Trophoblast cell (in vitro differentiated cells and primary cell): ENCODE measurements at regions not wholly inside any gene's neighbourhood (a gene's known extent, or its start where the extent isn't known, plus 50 kb on each side); places are given as distances from the start of the nearest gene placed in this dataset.

Experiments used
- DNase-seq, 2 donors: peaks; one replicate each; pipeline ENCODE4 v3.0.0-alpha.2; 2016
- H2AFZ ChIP-seq: 2 replicates; pipeline ENCODE4 v1.6.1; 2013; ENCODE audit warnings: low read length, moderate library complexity, mild to moderate bottlenecking; ENCODE audit not compliant: insufficient read depth, poor library complexity
- H2AK5ac ChIP-seq: 2 replicates; pipeline ENCODE4 v1.6.1; 2013; ENCODE audit warnings: mild to moderate bottlenecking, low read length
- H2BK120ac ChIP-seq: 2 replicates; pipeline ENCODE4 v1.6.1; 2013; ENCODE audit warnings: low read length, mild to moderate bottlenecking, moderate library complexity; ENCODE audit not compliant: insufficient read depth, poor library complexity
- H2BK12ac ChIP-seq: 2 replicates; pipeline ENCODE4 v1.6.1; 2013; ENCODE audit warnings: mild to moderate bottlenecking, low read length, moderate library complexity
- H2BK5ac ChIP-seq: 2 replicates; pipeline ENCODE4 v1.6.1; 2013; ENCODE audit warnings: low read length, low read depth, moderate library complexity, mild to moderate bottlenecking; ENCODE audit not compliant: poor library complexity
- H3K14ac ChIP-seq: 2 replicates; pipeline ENCODE4 v1.6.1; 2013; ENCODE audit warnings: mild to moderate bottlenecking, low read length
- H3K18ac ChIP-seq: 2 replicates; pipeline ENCODE4 v1.6.1; 2013; ENCODE audit warnings: mild to moderate bottlenecking, low read length
- H3K23ac ChIP-seq: 2 replicates; pipeline ENCODE4 v1.6.1; 2013; ENCODE audit warnings: low read length
- H3K27ac ChIP-seq: 2 replicates; pipeline ENCODE4 v1.5.1; 2013; ENCODE audit warnings: low read depth, mild to moderate bottlenecking, inconsistent platforms, low read length, moderate library complexity
- H3K27me3 ChIP-seq: 2 replicates; pipeline ENCODE4 v1.6.1; 2013; ENCODE audit warnings: inconsistent platforms, mild to moderate bottlenecking, low read length, moderate library complexity; ENCODE audit not compliant: insufficient read depth
- H3K36me3 ChIP-seq, 2 experiments: 1 replicate in 1 of 2; 2 replicates in 1 of 2; pipeline ENCODE4 v1.6.1; 2013; ENCODE audit warnings: low read length in 2 of 2, mild to moderate bottlenecking in 2 of 2, moderate library complexity in 1 of 2; ENCODE audit not compliant: insufficient read depth in 2 of 2, control insufficient read depth in 1 of 2
- H3K4ac ChIP-seq: 2 replicates; pipeline ENCODE4 v1.6.1; 2013; ENCODE audit warnings: low read depth, mild to moderate bottlenecking, low read length, moderate library complexity
- H3K4me1 ChIP-seq, 2 experiments: 1 replicate in 1 of 2; 2 replicates in 1 of 2; pipeline ENCODE4 v1.6.1; 2013; ENCODE audit warnings: low read length in 2 of 2, mild to moderate bottlenecking in 2 of 2, moderate library complexity in 1 of 2; ENCODE audit not compliant: insufficient read depth in 2 of 2, control insufficient read depth in 1 of 2
- H3K4me2 ChIP-seq: 2 replicates; pipeline ENCODE4 v1.6.1; 2013; ENCODE audit warnings: inconsistent platforms, mild to moderate bottlenecking, low read length, moderate library complexity
- H3K4me3 ChIP-seq: 2 replicates; pipeline ENCODE4 v1.5.1; 2013; ENCODE audit warnings: mild to moderate bottlenecking, low read depth, low read length, inconsistent platforms
- H3K79me1 ChIP-seq: one replicate; pipeline ENCODE4 v1.6.1; 2013; ENCODE audit warnings: low read length
- H3K79me2 ChIP-seq: 2 replicates; pipeline ENCODE4 v1.6.1; 2013; ENCODE audit warnings: low read length, mild to moderate bottlenecking; ENCODE audit not compliant: control insufficient read depth, insufficient read depth, poor library complexity
- H3K9ac ChIP-seq: 2 replicates; pipeline ENCODE4 v1.6.1; 2013; ENCODE audit warnings: mild to moderate bottlenecking, low read length
- H3K9me3 ChIP-seq: 2 replicates; pipeline ENCODE4 v1.6.1; 2013; ENCODE audit warnings: low read depth, mild to moderate bottlenecking, control low read depth, inconsistent platforms, low read length; ENCODE audit not compliant: insufficient read depth
- H4K12ac ChIP-seq: 2 replicates; pipeline ENCODE4 v1.6.1; 2013; ENCODE audit warnings: low read depth, mild to moderate bottlenecking, low read length, moderate library complexity
- H4K8ac ChIP-seq: 2 replicates; pipeline ENCODE4 v1.6.1; 2013; ENCODE audit warnings: low read depth, mild to moderate bottlenecking, low read length, moderate library complexity
- H4K91ac ChIP-seq: one replicate; pipeline ENCODE4 v1.6.1; 2013; ENCODE audit warnings: low read depth, mild to moderate bottlenecking, low read length, moderate library complexity
- WGBS: extraction: QIAGEN DNeasy Blood & Tissue Kit; methylation state at CpG from one replicate; pipeline ENCODE4 v1.1.7; 2013; ENCODE audit warnings: missing lambda C conversion rate; ENCODE audit not compliant: insufficient read length, insufficient coverage; ENCODE audit errors: extremely low coverage; 5-methylcytosine and 5-hydroxymethylcytosine counted together

DNA sequence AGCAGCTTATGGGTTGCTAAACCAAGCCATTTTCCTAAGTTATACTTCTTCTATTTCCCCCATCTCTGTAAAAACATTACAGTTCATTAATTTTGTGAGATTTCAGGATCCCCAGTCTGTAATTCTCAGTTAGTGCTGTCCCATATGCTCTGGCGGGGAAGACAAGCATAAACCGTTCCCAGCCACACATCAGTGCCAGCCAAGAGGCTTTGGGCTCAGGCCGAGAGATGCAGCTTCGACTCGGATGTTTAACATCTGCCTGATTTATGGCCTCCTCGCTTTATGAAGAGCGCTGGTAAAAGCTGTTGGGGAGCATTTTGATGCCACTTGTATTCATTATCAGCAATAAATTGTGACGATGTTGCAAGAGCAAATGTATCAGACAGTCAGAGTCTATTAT lies 349.1 kb upstream of the CCDC196 start:
- Histone ChIP-seq H3K27me3 (no peaks in the 10 kb centered on the region), H2BK12ac (no peak overlapping the region), H2BK5ac (no peak overlapping the region), H4K91ac (no peak overlapping the region), H2BK120ac (no peak overlapping the region), H3K79me1 (no peaks in the 10 kb centered on the region), H2AFZ (no peak overlapping the region), H3K9ac (no peak overlapping the region), H3K4me3 (no peak overlapping the region), H3K4me2 (no peak overlapping the region), H4K8ac (no peak overlapping the region), H3K18ac (no peak overlapping the region), H3K9me3 (no peaks in the 10 kb centered on the region), H4K12ac (no peak overlapping the region), H3K27ac (no peak overlapping the region), H3K14ac (no peak overlapping the region), H3K4ac (no peak overlapping the region), H3K79me2 (no peaks in the 10 kb centered on the region), H3K36me3 (no peaks in the 10 kb centered on the region), H3K4me1 (no peaks in the 10 kb centered on the region), H3K23ac (no peak overlapping the region), H2AK5ac (no peak overlapping the region)
- no CpG with 5 or more reads among the region's 8 CpGs for WGBS
- no peak for DNase-seq

- Histone ChIP-seq H3K4me2 (no peak overlapping the region), H4K91ac (no peak overlapping the region), H3K27me3 (no peaks in the 10 kb centered on the region), H4K8ac (no peak overlapping the region), H2BK12ac (no peak overlapping the region), H2BK5ac (no peak overlapping the region), H3K79me2 (no peaks in the 10 kb centered on the region), H3K27ac (no peak overlapping the region), H3K18ac (no peak overlapping the region), H3K9ac (no peak overlapping the region), H2BK120ac (no peak overlapping the region), H2AFZ (no peak overlapping the region), H3K14ac (no peak overlapping the region), H3K79me1 (no peaks in the 10 kb centered on the region), H3K4me3 (no peak overlapping the region), H3K4ac (no peak overlapping the region), H4K12ac (no peak overlapping the region), H3K9me3 (no peaks in the 10 kb centered on the region), H3K23ac (no peak overlapping the region), H3K4me1 (no peaks in the 10 kb centered on the region), H2AK5ac (no peak overlapping the region), H3K36me3 (no peaks in the 10 kb centered on the region)
- no peak for DNase-seq
These were observed 346.7 kb upstream of the CCDC196 start for GRCh38 chr14:66139432-66139831.

GRCh38 chr14:66140213-66140918 lies 345.8 kb upstream of the CCDC196 start:
- Histone ChIP-seq H2AK5ac (no peak overlapping the region), H3K9me3 (no peaks in the 10 kb centered on the region), H3K27me3 (no peaks in the 10 kb centered on the region), H3K23ac (no peak overlapping the region), H3K9ac (no peak overlapping the region), H3K4me2 (no peak overlapping the region), H2AFZ (no peak overlapping the region), H2BK5ac (no peak overlapping the region), H3K18ac (no peak overlapping the region), H3K14ac (no peak overlapping the region), H3K4ac (no peak overlapping the region), H3K4me1 (no peaks in the 10 kb centered on the region), H3K79me2 (no peaks in the 10 kb centered on the region), H3K36me3 (no peaks in the 10 kb centered on the region), H4K91ac (no peak overlapping the region), H3K79me1 (no peaks in the 10 kb centered on the region), H2BK12ac (no peak overlapping the region), H4K8ac (no peak overlapping the region), H2BK120ac (no peak overlapping the region), H3K27ac (no peak overlapping the region), H4K12ac (no peak overlapping the region), H3K4me3 (no peak overlapping the region)
- DNase-seq = no peak
- WGBS = no CpG with 5 or more reads among the region's 6 CpGs

DNA sequence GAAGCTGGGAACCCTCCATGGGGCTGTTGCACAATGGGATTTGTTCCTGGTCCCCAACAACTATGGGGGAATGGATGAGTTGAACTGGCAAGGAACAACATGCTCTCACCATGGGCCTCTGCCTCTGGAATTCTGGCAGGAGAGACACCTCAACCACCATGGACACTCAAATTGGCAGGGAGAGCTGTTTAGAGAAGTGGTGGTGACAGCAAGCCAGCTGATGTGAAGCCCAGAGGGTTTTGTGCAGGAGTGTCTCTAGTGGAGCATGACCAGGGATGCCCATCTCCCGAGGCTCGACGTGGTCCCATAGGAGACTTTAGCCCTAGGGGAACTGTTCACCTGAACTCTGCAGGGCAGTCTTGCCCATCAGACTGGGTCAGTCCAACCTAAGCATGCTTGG lies 345.2 kb upstream of the CCDC196 start:
- H2AFZ ChIP-seq = no peak overlapping the region
- no peak overlapping the region for H2BK5ac ChIP-seq
- no peak overlapping the region for H3K14ac ChIP-seq
- no peak overlapping the region for H2AK5ac ChIP-seq
- no peaks in the 10 kb centered on the region for H3K79me2 ChIP-seq
- no peaks in the 10 kb centered on the region for H3K9me3 ChIP-seq
- no peak overlapping the region for H3K9ac ChIP-seq
- no peaks in the 10 kb centered on the region for H3K79me1 ChIP-seq
- no peak overlapping the region for H4K8ac ChIP-seq
- no peak overlapping the region for H3K4ac ChIP-seq
- H3K36me3 ChIP-seq = no peaks in the 10 kb centered on the region
- no peak overlapping the region for H3K23ac ChIP-seq
- H3K27me3 ChIP-seq = no peaks in the 10 kb centered on the region
- H3K27ac ChIP-seq = no peak overlapping the region
- DNase-seq = no peak
- H3K18ac ChIP-seq = no peak overlapping the region
- no CpG with 5 or more reads among the region's 3 CpGs for WGBS
- no peak overlapping the region for H3K4me2 ChIP-seq
- H4K12ac ChIP-seq = no peak overlapping the region
- H2BK12ac ChIP-seq = no peak overlapping the region
- H3K4me3 ChIP-seq = no peak overlapping the region
- H4K91ac ChIP-seq = no peak overlapping the region
- no peak overlapping the region for H2BK120ac ChIP-seq
- H3K4me1 ChIP-seq = no peaks in the 10 kb centered on the region
